Endodermal cell (in vitro differentiated cells): ENCODE measurements at regions not wholly inside any gene's neighbourhood (a gene's known extent, or its start where the extent isn't known, plus 50 kb on each side); places are given as distances from the start of the nearest gene placed in this dataset.

Experiments used
- DNase-seq: peaks from one replicate; pipeline ENCODE4 v3.0.0-alpha.2; 2017
- H3K27ac ChIP-seq: 2 replicates; pipeline ENCODE4 v1.5.1; 2013; ENCODE audit warnings: mild to moderate bottlenecking, low read depth, low read length, moderate library complexity
- H3K27me3 ChIP-seq: 2 replicates; pipeline ENCODE4 v1.6.1; 2013; ENCODE audit warnings: mild to moderate bottlenecking, low read length, moderate library complexity; ENCODE audit not compliant: insufficient read depth, control insufficient read depth, poor library complexity, severe bottlenecking
- H3K36me3 ChIP-seq: 2 replicates; pipeline ENCODE4 v1.7.0; 2013; ENCODE audit warnings: mild to moderate bottlenecking, low read length, moderate library complexity; ENCODE audit not compliant: control insufficient read depth, insufficient read depth
- H3K4me1 ChIP-seq: one replicate; pipeline ENCODE4 v1.7.0; 2013; ENCODE audit warnings: low read length; ENCODE audit not compliant: control insufficient read depth, insufficient read depth
- H3K4me3 ChIP-seq: 2 replicates; pipeline ENCODE4 v1.5.1; 2013; ENCODE audit warnings: mild to moderate bottlenecking, low read length, moderate library complexity
- H3K9ac ChIP-seq: 2 replicates; pipeline ENCODE4 v1.6.1; 2013; ENCODE audit warnings: mild to moderate bottlenecking, low read length, moderate library complexity; ENCODE audit not compliant: poor library complexity, severe bottlenecking; ENCODE audit errors: extremely low read depth
- H3K9me3 ChIP-seq: 2 replicates; pipeline ENCODE4 v1.6.1; 2013; ENCODE audit warnings: mild to moderate bottlenecking, low read length, moderate library complexity; ENCODE audit not compliant: control insufficient read depth
- H3K27ac Mint-ChIP-seq: 2 replicates; pipeline ENCODE4 v1.8.0; 2020; ENCODE audit warnings: mixed read lengths
- H3K27me3 Mint-ChIP-seq: 2 replicates; pipeline ENCODE4 v1.8.0; 2021; ENCODE audit warnings: mild to moderate bottlenecking, mixed read lengths; ENCODE audit not compliant: insufficient read depth
- H3K36me3 Mint-ChIP-seq: 2 replicates; pipeline ENCODE4 v1.8.0; 2020; ENCODE audit warnings: low read depth, mixed read lengths
- H3K4me1 Mint-ChIP-seq: 2 replicates; pipeline ENCODE4 v1.8.0; 2020; ENCODE audit warnings: mixed read lengths
- H3K4me3 Mint-ChIP-seq: 2 replicates; pipeline ENCODE4 v1.8.0; 2020; ENCODE audit warnings: mild to moderate bottlenecking, moderate library complexity, mixed read lengths
- H3K9me3 Mint-ChIP-seq: 2 replicates; pipeline ENCODE4 v1.8.0; 2020; ENCODE audit warnings: mild to moderate bottlenecking, mixed read lengths
- CTCF ChIP-seq: fragments of 200-600 bp; sonication (generic); conservative IDR thresholded peaks from 2 replicates; pipeline ENCODE4 v1.5.0; 2021; ENCODE audit warnings: antibody characterized with exemption, mild to moderate bottlenecking
- whole genome bisulfite sequencing, 2 experiments: methylation state at CpG; one replicate each; pipeline versions ENCODE4 v1.1.5 to v1.1.7; 2013; ENCODE audit warnings: missing lambda C conversion rate in 2 of 2, mixed read lengths in 1 of 2; ENCODE audit not compliant: insufficient coverage in 1 of 2, insufficient read length in 1 of 2; 5-methylcytosine and 5-hydroxymethylcytosine counted together

- no peaks in the 10 kb centered on the region for H3K4me1 Mint-ChIP-seq
- no peak overlapping the region for H3K27ac Mint-ChIP-seq
- H3K27me3 ChIP-seq: no peaks in the 10 kb centered on the region
- DNase-seq: no peak
- 92% methylated on average over 3 of the region's 3 CpGs for WGBS, 2 experiments
- H3K9ac ChIP-seq: no peak overlapping the region
- H3K4me1 ChIP-seq: no peaks in the 10 kb centered on the region
- H3K27ac ChIP-seq: no peak overlapping the region
- no peaks in the 10 kb centered on the region for H3K36me3 Mint-ChIP-seq
- no peaks in the 10 kb centered on the region for H3K36me3 ChIP-seq
- no peak for TF ChIP-seq CTCF
- no peak overlapping the region for H3K4me3 ChIP-seq
- no peak overlapping the region for H3K4me3 Mint-ChIP-seq
- H3K9me3 Mint-ChIP-seq: no peaks in the 10 kb centered on the region
- no peaks in the 10 kb centered on the region for H3K27me3 Mint-ChIP-seq
- no peaks in the 10 kb centered on the region for H3K9me3 ChIP-seq
These were observed 358.0 kb upstream of the FAT3 start for GRCh38 chr11:91866642-91867041.

GRCh38 chr11:91860661-91861060 is 364.0 kb upstream of the FAT3 start:
- no peak overlapping the region for H3K9ac ChIP-seq
- H3K9me3 Mint-ChIP-seq: no peaks in the 10 kb centered on the region

GRCh38 chr11:91859666-91860065 is 365.0 kb upstream of the FAT3 start:
- H3K9me3 ChIP-seq: no peaks in the 10 kb centered on the region
- H3K27ac Mint-ChIP-seq: no peak overlapping the region
- no peak overlapping the region for H3K4me3 Mint-ChIP-seq
- H3K36me3 ChIP-seq: no peaks in the 10 kb centered on the region
- H3K27me3 ChIP-seq: no peaks in the 10 kb centered on the region
- no peak for DNase-seq
- no peak overlapping the region for H3K4me3 ChIP-seq
- 91 to 100% methylated on average over 1 of the region's 1 CpG for WGBS, 2 experiments
- H3K27me3 Mint-ChIP-seq: no peaks in the 10 kb centered on the region
- H3K27ac ChIP-seq: no peak overlapping the region
- no peak overlapping the region for H3K9ac ChIP-seq
- TF ChIP-seq CTCF: no peak
- H3K36me3 Mint-ChIP-seq: no peaks in the 10 kb centered on the region
- H3K9me3 Mint-ChIP-seq: no peaks in the 10 kb centered on the region
- H3K4me1 ChIP-seq: no peaks in the 10 kb centered on the region
- peaks cover 2% of the 10 kb centered on the region for H3K4me1 Mint-ChIP-seq

More at GRCh38 chr11:91860661-91861060, 364.0 kb upstream of the FAT3 start:
- TF ChIP-seq CTCF: no peak
- Histone ChIP-seq H3K9me3 (no peaks in the 10 kb centered on the region), H3K4me1 (no peaks in the 10 kb centered on the region), H3K27me3 (no peaks in the 10 kb centered on the region), H3K4me3 (no peak overlapping the region), H3K36me3 (no peaks in the 10 kb centered on the region), H3K27ac (no peak overlapping the region)
- DNase-seq: no peak
- Mint-ChIP-seq H3K27me3 (no peaks in the 10 kb centered on the region), H3K4me1 (peaks cover 2% of the 10 kb centered on the region), H3K36me3 (no peaks in the 10 kb centered on the region), H3K27ac (no peak overlapping the region), H3K4me3 (no peak overlapping the region)
- WGBS, 2 experiments: 75 to 86% methylated on average over 3 of the region's 3 CpGs
